ENCODE measurements at regions not wholly inside any gene's neighbourhood (a gene's known extent, or its start where the extent isn't known, plus 50 kb on each side); places are given as distances from the start of the nearest gene placed in this dataset.
A peak's percentile ranks its signal among the peaks of the same experiment; 100 is the strongest.

DNA sequence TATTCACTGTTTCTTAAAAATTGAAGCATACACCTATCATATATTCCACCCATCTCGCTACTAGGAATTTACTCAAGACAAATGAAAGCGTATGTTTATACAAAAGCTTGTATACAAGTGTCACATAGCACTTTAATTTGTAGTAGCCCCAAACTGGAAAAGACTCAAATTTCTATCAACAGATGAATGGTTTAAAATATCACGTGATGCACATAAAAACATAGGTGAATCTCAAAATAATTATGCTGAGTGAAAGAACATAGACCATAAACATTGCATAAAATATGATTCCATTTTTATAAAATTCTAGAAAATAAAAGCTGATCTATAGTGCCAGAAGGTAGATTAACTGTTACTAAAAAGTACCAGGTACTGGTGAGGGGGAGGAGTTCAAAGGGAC, 392.9 kb upstream of the LRATD1 start:
- no peak for DNase-seq

GRCh38 chr2:14240868-14241267, 391.6 kb upstream of the LRATD1 start:
- DNase-seq, result no peak

DNA sequence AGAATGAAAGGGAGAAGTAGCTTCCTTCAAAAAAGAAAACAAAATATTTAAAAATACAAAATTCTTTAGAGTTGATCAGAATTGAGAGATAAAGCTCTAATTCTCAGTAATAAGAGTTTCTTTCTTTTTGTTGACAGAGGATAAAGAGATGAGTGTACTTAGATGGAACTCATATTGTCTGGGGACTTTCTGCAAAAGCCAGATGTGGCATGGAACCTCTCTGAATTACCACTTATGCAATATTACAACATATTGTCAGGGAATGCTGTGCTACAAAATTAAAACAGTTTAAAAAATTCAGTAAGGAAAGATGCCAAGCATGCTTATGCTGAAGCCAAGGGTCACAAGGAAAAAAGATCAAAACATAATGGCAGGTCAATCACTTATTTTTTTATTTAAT, 386.6 kb upstream of the LRATD1 start:
- DNase-seq, result no peak

DNA sequence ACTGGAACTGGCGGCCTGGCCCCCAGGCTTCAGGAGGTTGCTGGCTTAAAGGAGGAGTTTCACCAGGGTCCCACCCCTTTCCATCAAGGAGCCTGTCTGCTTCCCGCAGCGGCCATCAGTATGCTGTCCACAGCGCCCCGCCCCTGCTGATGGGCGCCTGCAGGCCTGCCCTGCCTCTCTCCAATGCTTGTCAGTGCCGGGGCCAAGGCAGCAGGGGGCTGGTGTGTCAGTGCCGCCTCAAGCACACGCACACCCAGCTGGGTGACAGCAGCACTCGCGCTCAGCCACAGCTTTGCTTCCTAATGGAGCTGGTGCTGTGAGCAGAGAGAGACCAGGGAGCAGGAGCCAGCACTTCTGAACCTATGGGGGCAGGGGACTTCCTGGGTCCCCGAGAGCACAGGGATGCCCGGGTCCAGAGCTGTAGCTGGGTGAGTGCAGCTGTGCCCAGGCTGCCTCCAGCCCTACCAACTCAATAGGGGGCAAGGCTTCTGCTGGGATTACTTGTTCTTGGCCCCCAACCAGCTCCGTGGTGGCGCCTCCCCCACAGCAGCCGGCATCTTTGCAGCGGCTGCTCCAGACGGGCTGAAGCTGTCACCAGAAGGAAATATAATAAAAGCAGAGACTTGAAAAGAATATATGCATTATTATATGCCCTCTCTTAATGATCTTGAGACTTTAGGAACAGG, 377.2 kb upstream of the LRATD1 start:
- DNase-seq, result no peak

DNA sequence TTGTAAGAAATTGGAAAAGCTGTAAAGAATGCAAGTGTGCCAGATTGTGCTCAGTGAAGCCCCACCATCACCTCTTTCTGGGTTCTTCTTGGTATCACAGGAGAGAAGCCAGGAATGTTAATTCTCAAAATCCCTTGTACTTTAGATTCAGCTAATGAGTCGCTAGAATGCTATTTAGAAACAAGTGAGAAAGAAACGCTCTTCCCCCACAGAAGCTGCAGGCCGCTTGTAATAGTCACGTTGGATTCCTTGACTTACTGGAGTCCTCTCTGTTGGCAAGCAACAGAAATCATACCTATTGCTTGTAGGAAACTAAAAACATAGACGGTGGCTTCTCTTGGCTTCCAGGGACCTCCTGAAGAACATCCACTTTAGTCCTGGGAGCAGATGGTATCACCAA, 375.6 kb upstream of the LRATD1 start:
- no peak for DNase-seq

DNA sequence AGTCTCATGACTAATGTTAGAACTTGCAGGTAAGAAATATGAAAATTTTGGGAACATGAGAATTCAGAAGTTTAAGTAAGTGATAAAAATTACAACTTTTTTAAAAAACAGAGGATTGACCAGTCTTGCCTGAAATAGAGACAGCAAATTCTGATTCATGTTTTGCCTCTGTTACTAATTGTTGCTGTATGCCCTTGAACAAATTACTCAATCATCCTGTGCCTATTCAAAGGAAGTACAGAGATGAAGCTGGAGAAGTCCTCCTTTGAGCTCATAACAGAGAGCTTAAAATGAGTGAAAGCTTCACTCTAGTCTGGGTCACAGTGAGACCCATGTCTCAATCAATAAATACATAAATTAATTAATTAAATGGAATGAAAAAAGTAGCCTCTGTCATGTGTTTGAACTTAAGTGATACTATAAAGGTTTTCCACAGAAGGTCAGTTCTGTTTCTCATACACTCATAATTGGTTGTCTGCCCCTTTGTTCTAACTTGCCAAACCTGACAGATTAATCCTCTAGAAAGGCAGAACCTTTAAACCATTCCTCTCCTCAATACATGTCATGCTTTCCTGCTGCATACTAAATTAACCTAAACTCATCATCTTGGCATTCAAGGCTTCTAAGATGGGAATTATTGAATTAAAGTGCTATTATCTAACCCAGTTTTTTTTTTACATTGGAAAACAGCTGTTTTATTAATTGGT, 374.6 kb upstream of the LRATD1 start:
- no peak for DNase-seq

- no peak for DNase-seq
Measured at GRCh38 chr2:14261771-14262170, 370.7 kb upstream of the LRATD1 start.

DNA sequence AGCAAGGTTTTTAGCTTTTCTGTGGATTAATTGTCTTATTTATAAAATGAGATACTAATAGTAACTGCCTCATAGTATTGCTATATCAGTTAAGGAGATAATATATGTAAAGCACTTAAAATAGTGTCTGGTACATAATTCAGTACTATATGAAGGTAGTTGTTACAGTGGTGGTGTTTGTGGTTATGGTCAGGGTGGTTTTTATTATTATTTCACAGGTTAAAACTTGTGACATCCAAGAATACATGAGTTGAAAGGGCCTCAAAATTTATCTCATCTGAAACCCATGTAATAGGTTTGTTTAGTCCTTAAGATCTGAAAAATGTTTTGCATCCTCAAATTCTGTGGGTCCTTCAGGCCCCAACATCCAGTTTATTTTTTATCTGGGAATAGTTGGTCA, 369.5 kb upstream of the LRATD1 start:
- no peak for DNase-seq

GRCh38 chr2:14270036-14270582, 362.4 kb upstream of the LRATD1 start:
- no peak for DNase-seq

DNA sequence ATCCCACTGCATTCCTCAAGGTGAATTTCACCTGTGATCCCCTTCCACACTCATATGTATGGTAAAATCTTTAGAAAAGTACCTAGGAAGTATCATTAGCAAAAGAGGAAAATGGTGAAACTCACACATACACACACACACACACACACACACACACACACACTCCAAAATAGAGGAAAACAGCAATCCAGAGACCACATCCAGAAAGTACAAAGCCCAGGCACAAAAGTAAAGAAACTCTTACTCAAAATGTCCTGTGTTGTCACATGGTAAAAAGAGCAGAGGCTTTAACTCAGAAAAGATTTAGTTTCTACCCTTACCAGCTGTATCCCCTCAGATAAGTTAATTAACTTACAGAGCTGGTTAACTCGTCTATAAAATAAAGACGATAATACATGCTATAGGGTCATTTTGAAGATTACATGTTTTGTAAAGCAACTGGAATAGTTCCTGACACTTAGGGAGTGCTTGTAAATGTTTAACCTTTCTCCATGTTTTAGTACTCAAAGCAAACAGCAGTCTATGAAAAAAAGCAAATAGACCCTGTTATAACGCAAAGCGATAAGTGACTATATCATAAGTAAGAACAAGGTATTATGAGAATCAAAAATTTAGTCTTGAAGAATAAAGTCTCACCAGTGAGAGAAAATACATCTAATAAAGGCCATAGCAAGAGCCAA, 360.0 kb upstream of the LRATD1 start:
- DNase-seq, result no peak

- DNase-seq, result no peak
Measured at GRCh38 chr2:14273650-14274049, 358.9 kb upstream of the LRATD1 start.

GRCh38 chr2:14284244-14284643, 348.3 kb upstream of the LRATD1 start:
- DNase-seq, result no peak

DNA sequence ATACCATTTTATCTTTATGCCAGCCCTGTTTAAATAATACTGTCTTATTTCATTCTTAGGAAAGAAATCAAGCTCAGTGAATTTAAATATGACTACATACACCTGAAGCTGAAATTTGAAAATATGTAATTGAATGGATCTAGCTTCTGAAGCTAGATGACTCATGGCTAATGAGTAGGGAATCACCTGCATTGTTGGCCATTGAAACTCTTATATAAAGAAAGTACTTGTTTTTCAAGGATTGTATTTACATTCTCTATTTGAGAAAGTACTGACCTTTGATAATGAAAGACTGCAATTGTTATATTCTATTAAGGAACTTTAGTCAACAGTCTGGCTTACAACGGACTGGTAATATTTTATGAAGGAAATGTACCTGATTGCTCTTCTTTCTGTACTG, 346.7 kb upstream of the LRATD1 start:
- no peak for DNase-seq

DNA sequence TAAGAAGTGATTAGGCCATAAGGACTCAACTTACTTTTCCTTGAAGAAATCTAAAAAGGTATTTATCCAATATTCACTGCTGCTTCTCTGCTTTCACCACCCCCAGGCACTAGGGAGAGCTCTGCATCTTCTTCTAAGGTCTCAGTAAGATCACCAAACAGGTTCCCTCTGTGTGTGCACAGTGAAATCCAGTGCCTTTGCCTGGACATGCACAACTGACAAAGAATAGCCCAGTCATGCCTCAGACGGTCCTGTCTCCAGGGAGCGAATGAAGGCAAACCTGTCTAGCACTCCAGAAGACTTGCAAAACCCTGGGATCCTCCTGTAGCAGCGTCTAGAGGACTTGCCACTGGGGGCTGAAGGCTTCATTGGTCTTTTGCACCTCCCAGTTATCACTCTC, 344.5 kb upstream of the LRATD1 start:
- DNase-seq, result peak; percentile 51

GRCh38 chr2:14292964-14293363, 339.6 kb upstream of the LRATD1 start:
- no peak for DNase-seq

GRCh38 chr2:14297340-14297739, 335.2 kb upstream of the LRATD1 start:
- no peak for DNase-seq

GRCh38 chr2:14297906-14298305, 334.6 kb upstream of the LRATD1 start:
- no peak for DNase-seq

- no peak for DNase-seq
Measured at GRCh38 chr2:14301331-14301730, 331.2 kb upstream of the LRATD1 start.

DNA sequence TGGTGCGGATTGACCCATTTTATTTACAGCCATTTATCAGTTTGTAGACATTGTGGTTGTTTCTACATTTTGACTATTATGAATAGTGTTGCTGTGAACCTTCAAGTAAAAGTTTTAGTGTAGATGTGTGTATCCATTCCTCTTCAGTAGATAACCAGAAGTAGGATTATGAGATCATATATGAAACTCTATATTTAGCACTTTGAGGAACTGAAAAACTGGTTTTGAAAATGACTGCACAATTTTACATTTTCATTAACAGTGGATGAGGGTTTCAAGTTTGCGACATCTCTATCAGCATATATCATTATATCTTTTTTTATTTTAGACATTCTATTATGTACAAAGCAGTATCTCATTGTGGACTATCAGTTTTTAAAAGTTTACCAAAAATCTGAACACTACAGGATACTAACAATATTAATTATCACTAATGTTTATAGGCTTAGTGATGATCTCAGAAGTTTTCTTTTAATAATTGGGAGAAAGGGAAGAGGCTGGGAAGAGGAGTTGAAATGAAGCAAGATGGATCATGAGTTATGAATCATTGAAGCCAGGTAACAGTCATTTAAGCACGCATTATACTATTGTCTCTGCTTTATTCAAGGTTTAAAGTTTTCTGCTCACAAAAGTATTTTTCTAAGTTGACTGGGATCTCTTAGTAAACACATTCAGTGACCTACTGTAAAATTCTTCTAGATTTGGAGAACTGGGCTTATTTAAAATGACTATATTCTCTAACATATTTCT, 329.0 kb upstream of the LRATD1 start:
- DNase-seq, result no peak

- no peak for DNase-seq
Measured at GRCh38 chr2:14304326-14304725, 328.2 kb upstream of the LRATD1 start.

- DNase-seq, result no peak
Measured at GRCh38 chr2:14306268-14306861, 326.2 kb upstream of the LRATD1 start.

DNA sequence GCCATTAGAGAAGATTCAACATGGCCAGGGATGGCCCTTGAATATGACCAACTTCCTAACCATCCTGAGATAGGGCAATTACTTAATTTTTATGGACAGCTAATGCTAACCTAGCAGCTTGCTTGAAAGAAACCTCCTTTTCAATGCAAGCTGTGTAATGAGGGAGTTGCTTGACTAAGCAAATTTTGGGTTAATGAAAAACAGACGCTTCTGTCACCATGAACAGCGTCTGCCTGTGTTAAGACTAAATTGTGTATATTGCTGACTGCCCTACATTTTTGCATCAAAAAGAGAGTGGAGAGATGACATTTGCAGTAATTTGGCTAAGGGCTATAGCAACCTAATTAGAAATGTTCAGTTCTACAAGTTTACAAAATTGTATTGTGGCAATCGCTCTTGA, 319.2 kb upstream of the LRATD1 start:
- no peak for DNase-seq

- no peak for DNase-seq
Measured at GRCh38 chr2:14316594-14316993, 315.9 kb upstream of the LRATD1 start.

Measured in NCI-H1105 (cell line).